Mucosa of rectum (tissue), 2 donors: ENCODE measurements at regions not wholly inside any gene's neighbourhood (a gene's known extent, or its start where the extent isn't known, plus 50 kb on each side); places are given as distances from the start of the nearest gene placed in this dataset.

ENCODE experiments used
- H3K27ac ChIP-seq, 2 donors: one replicate each; pipeline ENCODE4 v1.7.0; 2013; ENCODE audit warnings: inconsistent platforms in 2 of 2, low read depth in 2 of 2, low read length in 2 of 2
- H3K27me3 ChIP-seq, 2 donors: one replicate each; pipeline ENCODE4 v1.7.0; 2013; ENCODE audit warnings: low read length in 2 of 2; ENCODE audit not compliant: control insufficient read depth in 2 of 2, insufficient read depth in 2 of 2
- H3K36me3 ChIP-seq, 2 donors: one replicate each; pipeline ENCODE4 v1.7.0; 2013; ENCODE audit warnings: low read length in 2 of 2; ENCODE audit not compliant: control insufficient read depth in 2 of 2, insufficient read depth in 2 of 2
- H3K4me1 ChIP-seq, 2 donors: one replicate each; pipeline ENCODE4 v1.7.0; 2013; ENCODE audit warnings: low read length in 2 of 2, mild to moderate bottlenecking in 1 of 2; ENCODE audit not compliant: control insufficient read depth in 2 of 2, insufficient read depth in 2 of 2
- H3K4me3 ChIP-seq, 2 donors: one replicate each; pipeline ENCODE4 v1.7.0; 2013; ENCODE audit warnings: low read length in 2 of 2
- H3K9ac ChIP-seq, 2 donors: one replicate each; pipeline ENCODE4 v1.7.0; 2013; ENCODE audit warnings: low read length in 2 of 2, low read depth in 1 of 2, mild to moderate bottlenecking in 1 of 2
- H3K9me3 ChIP-seq, 2 donors: one replicate each; pipeline ENCODE4 v1.7.0; 2013; ENCODE audit warnings: low read length in 2 of 2; ENCODE audit not compliant: control insufficient read depth in 2 of 2
- donor health status: healthy.
- donor health status: Normal muscosa, but diverticular disease.

DNA sequence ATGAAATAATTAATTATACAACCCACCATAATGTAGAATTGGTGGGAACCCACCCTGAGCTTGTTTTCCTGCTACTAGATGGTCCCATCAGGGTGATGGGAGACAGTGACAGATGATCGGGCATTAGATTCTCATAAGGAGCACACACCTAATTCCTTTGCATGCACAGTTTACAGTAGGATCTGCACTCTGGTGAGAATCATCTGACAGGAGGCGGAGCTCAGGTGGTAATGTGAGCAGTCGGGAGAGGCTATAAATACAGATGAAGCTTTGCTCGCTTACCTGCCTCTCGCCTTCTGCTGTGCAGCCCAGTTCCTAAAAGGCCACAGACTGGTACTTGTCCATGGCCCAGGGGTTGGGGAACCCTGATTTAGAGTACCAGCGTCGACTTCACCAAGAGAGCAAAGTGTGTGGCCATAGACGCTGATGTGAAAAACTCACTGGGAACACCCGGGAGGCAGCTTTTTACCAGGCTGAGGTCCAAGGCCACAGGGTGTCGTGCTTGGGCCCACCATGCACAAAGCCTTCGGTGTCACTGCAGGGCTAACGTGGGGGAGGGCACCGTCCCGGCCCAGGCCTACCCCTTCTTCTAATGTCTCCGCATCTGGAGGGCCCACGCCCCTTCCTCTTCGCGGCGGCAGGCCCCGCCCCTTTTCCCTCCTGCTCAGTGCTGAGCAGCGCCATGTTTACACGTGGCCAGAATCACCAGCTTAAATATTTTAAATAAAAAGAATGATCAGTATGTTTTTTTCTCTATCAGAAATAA lies 296.8 kb upstream of the HDAC4 start:
- H3K36me3 ChIP-seq: no peaks in the 10 kb centered on the region
- no peak overlapping the region for H3K27ac ChIP-seq
- no peaks in the 10 kb centered on the region for H3K27me3 ChIP-seq
- no peak overlapping the region for H3K9ac ChIP-seq
- H3K9me3 ChIP-seq: no peaks in the 10 kb centered on the region
- no peaks in the 10 kb centered on the region for H3K4me1 ChIP-seq
- no peak overlapping the region for H3K4me3 ChIP-seq

GRCh38 chr2:239696559-239697207 lies 295.9 kb upstream of the HDAC4 start:
- no peaks in the 10 kb centered on the region for H3K27me3 ChIP-seq
- no peak overlapping the region for H3K4me3 ChIP-seq
- no peaks in the 10 kb centered on the region for H3K36me3 ChIP-seq
- H3K9me3 ChIP-seq: no peaks in the 10 kb centered on the region
- no peak overlapping the region for H3K9ac ChIP-seq
- H3K4me1 ChIP-seq: no peaks in the 10 kb centered on the region
- H3K27ac ChIP-seq: no peak overlapping the region

GRCh38 chr2:239695728-239696240 lies 295.0 kb upstream of the HDAC4 start:
- Histone ChIP-seq H3K9ac (no peak overlapping the region), H3K4me3 (no peak overlapping the region), H3K9me3 (no peaks in the 10 kb centered on the region), H3K4me1 (no peaks in the 10 kb centered on the region), H3K36me3 (no peaks in the 10 kb centered on the region), H3K27ac (no peak overlapping the region), H3K27me3 (no peaks in the 10 kb centered on the region)

- H3K4me3 ChIP-seq: no peak overlapping the region
- no peak overlapping the region for H3K9ac ChIP-seq
- H3K9me3 ChIP-seq: no peaks in the 10 kb centered on the region
- no peaks in the 10 kb centered on the region for H3K4me1 ChIP-seq
- no peaks in the 10 kb centered on the region for H3K36me3 ChIP-seq
- no peak overlapping the region for H3K27ac ChIP-seq
- H3K27me3 ChIP-seq: no peaks in the 10 kb centered on the region
Observed at GRCh38 chr2:239695106-239695727, 294.4 kb upstream of the HDAC4 start.

DNA sequence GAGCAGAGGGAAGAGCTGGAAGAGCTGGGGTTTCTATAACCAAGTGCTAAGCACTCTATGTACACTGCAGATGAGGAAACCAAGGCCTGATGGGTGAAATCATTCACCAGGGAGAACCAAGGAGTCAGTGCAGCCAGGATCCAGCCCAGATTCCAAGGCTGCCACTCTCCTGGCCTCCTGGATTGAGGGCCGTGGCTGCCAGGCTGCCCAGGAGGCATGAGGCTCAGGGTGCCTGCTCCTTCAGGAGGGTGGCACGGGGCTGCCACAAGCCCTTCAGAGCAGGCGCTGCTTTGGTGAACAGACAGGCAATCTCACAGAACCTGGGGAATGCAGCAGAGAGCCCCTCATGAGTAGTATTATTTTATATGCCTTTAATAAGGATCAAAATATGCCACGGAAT lies 293.7 kb upstream of the HDAC4 start:
- H3K27me3 ChIP-seq: no peaks in the 10 kb centered on the region
- no peak overlapping the region for H3K9ac ChIP-seq
- no peaks in the 10 kb centered on the region for H3K4me1 ChIP-seq
- no peaks in the 10 kb centered on the region for H3K9me3 ChIP-seq
- no peak overlapping the region for H3K4me3 ChIP-seq
- H3K27ac ChIP-seq: no peak overlapping the region
- no peaks in the 10 kb centered on the region for H3K36me3 ChIP-seq

GRCh38 chr2:239693761-239694415 lies 293.1 kb upstream of the HDAC4 start:
- Histone ChIP-seq H3K4me1 (no peaks in the 10 kb centered on the region), H3K36me3 (no peaks in the 10 kb centered on the region), H3K9ac (no peak overlapping the region), H3K27ac (no peak overlapping the region), H3K4me3 (no peak overlapping the region), H3K9me3 (no peaks in the 10 kb centered on the region), H3K27me3 (no peaks in the 10 kb centered on the region)

DNA sequence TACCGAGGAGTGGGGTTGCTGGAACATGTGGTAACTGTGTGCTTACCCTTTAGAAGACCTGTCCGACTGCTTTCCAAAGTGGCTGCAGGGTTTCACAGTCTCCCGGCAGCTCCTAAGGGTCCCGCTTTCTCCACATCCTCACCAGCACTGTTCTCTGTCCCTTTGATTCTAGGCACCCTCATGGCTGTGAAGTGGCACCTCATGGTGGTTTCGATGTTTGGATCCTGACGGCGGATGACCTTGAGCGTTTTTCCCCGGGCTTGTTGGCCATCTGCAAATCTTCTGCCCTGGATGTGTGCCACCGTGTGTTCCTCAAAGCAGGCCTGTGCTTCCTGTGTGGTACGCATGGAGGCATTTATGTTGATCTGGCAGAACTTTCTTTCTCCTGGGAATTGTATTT lies 292.5 kb upstream of the HDAC4 start:
- no peaks in the 10 kb centered on the region for H3K9me3 ChIP-seq
- no peaks in the 10 kb centered on the region for H3K36me3 ChIP-seq
- no peak overlapping the region for H3K4me3 ChIP-seq
- no peaks in the 10 kb centered on the region for H3K4me1 ChIP-seq
- no peaks in the 10 kb centered on the region for H3K27me3 ChIP-seq
- no peak overlapping the region for H3K9ac ChIP-seq
- no peak overlapping the region for H3K27ac ChIP-seq

DNA sequence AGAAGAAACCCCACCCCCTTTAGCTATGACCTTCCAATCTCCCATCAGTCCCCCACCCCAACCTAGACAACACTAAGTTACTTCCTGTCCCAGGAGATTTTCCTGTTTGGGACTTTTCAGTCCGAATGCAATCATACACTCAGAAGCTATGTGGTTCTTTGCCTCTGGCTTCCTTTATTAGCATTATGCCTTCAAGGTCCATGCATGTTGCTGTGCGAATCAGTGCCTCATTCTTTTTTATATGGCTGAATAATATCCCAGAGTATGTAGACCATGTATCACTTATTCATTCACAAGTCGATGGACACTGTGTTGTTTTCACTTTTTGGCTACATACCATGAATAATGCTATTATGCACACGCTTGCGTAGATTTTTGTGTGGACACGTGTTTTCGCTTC lies 292.1 kb upstream of the HDAC4 start:
- Histone ChIP-seq H3K9ac (no peak overlapping the region), H3K4me1 (peaks cover 0 to 2% of the 10 kb centered on the region in 2 donors), H3K27ac (no peak overlapping the region), H3K27me3 (no peaks in the 10 kb centered on the region), H3K9me3 (no peaks in the 10 kb centered on the region), H3K36me3 (no peaks in the 10 kb centered on the region), H3K4me3 (no peak overlapping the region)

DNA sequence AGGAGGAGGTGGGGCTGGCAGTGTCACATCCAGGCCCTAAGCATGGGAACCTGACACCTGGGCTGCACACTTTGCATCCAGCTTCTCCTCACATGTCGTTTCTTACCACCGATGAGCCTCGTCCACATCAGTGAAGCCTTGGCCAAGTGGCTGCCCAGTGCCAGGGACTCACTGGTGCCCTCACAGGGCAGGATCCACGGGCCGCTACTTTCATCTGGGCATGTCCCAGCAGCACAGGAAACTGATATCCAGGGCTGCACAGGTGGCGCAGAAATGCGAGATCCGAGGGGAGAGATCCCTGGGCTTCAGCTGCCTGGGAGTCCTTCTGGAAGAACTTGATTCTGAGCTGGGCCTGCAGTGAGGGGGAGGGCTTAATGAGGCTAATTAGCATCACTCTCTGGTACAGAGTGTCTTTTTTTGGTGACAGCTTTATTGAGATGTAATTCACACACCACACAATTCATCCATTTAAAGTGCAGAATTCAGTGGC lies 291.6 kb upstream of the HDAC4 start:
- no peaks in the 10 kb centered on the region for H3K36me3 ChIP-seq
- no peak overlapping the region for H3K9ac ChIP-seq
- no peak overlapping the region for H3K27ac ChIP-seq
- no peaks in the 10 kb centered on the region for H3K9me3 ChIP-seq
- H3K27me3 ChIP-seq: no peaks in the 10 kb centered on the region
- no peak overlapping the region for H3K4me3 ChIP-seq
- peaks cover 0 to 2% of the 10 kb centered on the region in 2 donors for H3K4me1 ChIP-seq

- peaks cover 0 to 2% of the 10 kb centered on the region in 2 donors for H3K4me1 ChIP-seq
- H3K27me3 ChIP-seq: no peaks in the 10 kb centered on the region
- no peak overlapping the region for H3K27ac ChIP-seq
- H3K4me3 ChIP-seq: no peak overlapping the region
- H3K9ac ChIP-seq: no peak overlapping the region
- no peaks in the 10 kb centered on the region for H3K9me3 ChIP-seq
- no peaks in the 10 kb centered on the region for H3K36me3 ChIP-seq
Observed at GRCh38 chr2:239691720-239692119, 290.9 kb upstream of the HDAC4 start.
